ENCODE measurements at regions not wholly inside any gene's neighbourhood (a gene's known extent, or its start where the extent isn't known, plus 50 kb on each side); places are given as distances from the start of the nearest gene placed in this dataset.

DNA sequence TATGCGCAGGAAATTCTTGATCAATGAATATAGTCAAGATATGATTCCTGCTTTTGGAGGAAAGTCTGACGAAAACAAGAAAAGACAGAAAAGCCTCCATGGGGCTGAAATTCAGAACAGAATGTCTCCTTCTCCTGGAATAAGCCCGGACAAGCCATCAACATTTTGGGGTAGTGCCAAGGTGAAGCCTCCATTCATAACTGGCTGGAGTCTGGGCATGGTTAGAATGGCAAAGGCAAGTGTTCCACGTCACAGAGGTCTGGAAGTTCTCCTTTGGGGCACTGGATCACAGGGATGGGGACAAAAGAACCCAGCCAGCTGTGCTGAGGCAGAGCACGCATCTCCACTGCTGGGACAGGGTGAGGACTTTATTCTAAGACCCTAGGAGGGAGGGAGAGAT is 505.7 kb downstream of the CMPK2 start:
- Mint-ChIP-seq H3K4me3 (no peak overlapping the region), H3K27me3 (ENCODE audit: low read depth) (no peaks in the 10 kb centered on the region), H3K4me1 (ENCODE audit: low read depth) (no peaks in the 10 kb centered on the region), H3K9me3 (no peaks in the 10 kb centered on the region), H3K27ac (no peak overlapping the region), H3K36me3 (ENCODE audit: low read depth) (no peaks in the 10 kb centered on the region)
- CTCF ChIA-PET, result no interaction called here
- intact Hi-C loops (cut with micrococcal nuclease), result no loop called here
- DNase-seq, result no peak

DNA sequence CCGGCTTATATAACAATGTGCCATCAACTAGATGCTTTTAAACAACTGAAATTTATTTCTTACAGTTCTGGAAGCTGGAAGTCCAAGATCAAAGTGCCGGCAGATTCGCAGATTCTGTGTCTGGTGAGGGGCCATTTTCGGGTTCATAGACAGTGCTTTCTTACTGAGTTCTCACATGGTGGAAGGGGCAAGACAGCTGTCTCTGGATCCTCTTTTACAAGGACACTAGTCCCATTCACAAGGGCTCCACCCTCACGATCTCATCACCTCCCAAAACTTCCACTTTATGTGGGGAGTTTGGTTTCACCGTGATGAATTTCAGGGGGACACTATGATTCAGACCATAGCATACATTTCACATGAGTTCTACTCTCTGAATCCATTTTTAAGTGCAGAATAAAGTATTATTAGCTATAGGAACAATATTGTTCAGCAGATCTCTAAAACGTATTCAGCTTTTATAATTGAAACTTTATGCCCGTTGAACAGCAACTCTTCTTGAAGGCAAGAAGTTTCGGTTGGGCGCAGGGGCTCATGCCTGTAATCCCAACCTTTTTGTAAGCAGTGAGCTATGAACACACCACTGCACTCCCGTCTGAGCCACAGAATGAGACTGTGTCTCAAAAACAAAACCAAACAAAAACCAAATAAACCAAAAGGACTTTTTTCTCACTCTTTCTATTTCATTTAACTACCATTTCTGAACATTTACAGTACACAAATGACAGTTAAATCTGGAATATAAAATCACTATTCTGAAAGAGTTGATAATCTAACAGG is 502.8 kb downstream of the CMPK2 start:
- H3K4me3 Mint-ChIP-seq, result no peak overlapping the region
- H3K9me3 Mint-ChIP-seq, result no peaks in the 10 kb centered on the region
- no peaks in the 10 kb centered on the region for H3K27me3 Mint-ChIP-seq (ENCODE audit: low read depth)
- no peak overlapping the region for H3K27ac Mint-ChIP-seq
- no peaks in the 10 kb centered on the region for H3K4me1 Mint-ChIP-seq (ENCODE audit: low read depth)
- no peak for DNase-seq
- CTCF ChIA-PET, result no interaction called here
- H3K36me3 Mint-ChIP-seq (ENCODE audit: low read depth), result no peaks in the 10 kb centered on the region
- intact Hi-C loops (cut with micrococcal nuclease), result no loop called here

DNA sequence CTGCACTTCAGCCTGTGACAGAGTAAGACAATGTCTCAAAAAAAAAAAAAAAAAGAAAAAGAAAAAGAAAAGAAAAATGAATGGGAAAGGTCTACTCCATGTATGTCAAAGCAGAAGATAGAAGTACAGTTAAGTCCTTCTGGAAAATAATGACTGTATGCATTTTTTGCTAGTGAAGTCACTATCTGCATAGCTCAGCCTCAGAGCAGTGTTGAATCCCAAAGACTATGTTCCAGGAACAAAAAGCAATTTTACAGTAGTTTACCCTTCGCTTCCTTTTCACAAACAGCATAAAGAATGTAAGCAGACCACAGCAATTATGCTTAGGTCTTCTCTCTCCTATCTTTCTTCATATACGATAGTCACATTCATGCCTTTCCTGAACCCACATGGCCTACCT is 497.4 kb downstream of the CMPK2 start:
- H3K4me3 Mint-ChIP-seq, result no peak overlapping the region
- no peak overlapping the region for H3K27ac Mint-ChIP-seq
- CTCF ChIA-PET, result no interaction called here
- H3K4me1 Mint-ChIP-seq (ENCODE audit: low read depth), result no peaks in the 10 kb centered on the region
- H3K9me3 Mint-ChIP-seq, result no peaks in the 10 kb centered on the region
- DNase-seq, result no peak
- H3K27me3 Mint-ChIP-seq (ENCODE audit: low read depth), result peaks cover 1% of the 10 kb centered on the region
- H3K36me3 Mint-ChIP-seq (ENCODE audit: low read depth), result no peaks in the 10 kb centered on the region
- intact Hi-C loops (cut with micrococcal nuclease), result no loop called here

DNA sequence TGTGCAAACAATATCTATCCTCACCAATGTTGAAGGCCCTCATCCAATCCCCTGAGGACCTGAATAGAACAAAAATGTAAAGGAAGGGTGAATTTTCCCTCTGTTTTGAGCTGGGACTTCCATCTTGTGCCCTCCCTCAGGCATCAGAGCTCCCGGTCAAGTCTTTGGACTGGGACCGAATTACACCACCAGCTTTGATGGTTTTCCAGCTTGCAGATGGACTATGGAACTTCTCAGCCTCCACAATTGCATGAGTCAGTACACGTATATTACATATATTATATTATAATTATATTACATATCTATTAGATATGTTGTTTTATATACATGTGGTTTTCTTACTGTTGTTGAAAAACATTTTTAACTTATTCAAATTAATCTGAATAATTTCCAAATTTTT is 496.4 kb downstream of the CMPK2 start:
- no peaks in the 10 kb centered on the region for H3K36me3 Mint-ChIP-seq (ENCODE audit: low read depth)
- no peaks in the 10 kb centered on the region for H3K9me3 Mint-ChIP-seq
- H3K4me3 Mint-ChIP-seq, result no peak overlapping the region
- DNase-seq, result no peak
- intact Hi-C loops (cut with micrococcal nuclease), result no loop called here
- no peaks in the 10 kb centered on the region for H3K4me1 Mint-ChIP-seq (ENCODE audit: low read depth)
- peaks cover 1% of the 10 kb centered on the region for H3K27me3 Mint-ChIP-seq (ENCODE audit: low read depth)
- H3K27ac Mint-ChIP-seq, result no peak overlapping the region
- CTCF ChIA-PET, result no interaction called here

DNA sequence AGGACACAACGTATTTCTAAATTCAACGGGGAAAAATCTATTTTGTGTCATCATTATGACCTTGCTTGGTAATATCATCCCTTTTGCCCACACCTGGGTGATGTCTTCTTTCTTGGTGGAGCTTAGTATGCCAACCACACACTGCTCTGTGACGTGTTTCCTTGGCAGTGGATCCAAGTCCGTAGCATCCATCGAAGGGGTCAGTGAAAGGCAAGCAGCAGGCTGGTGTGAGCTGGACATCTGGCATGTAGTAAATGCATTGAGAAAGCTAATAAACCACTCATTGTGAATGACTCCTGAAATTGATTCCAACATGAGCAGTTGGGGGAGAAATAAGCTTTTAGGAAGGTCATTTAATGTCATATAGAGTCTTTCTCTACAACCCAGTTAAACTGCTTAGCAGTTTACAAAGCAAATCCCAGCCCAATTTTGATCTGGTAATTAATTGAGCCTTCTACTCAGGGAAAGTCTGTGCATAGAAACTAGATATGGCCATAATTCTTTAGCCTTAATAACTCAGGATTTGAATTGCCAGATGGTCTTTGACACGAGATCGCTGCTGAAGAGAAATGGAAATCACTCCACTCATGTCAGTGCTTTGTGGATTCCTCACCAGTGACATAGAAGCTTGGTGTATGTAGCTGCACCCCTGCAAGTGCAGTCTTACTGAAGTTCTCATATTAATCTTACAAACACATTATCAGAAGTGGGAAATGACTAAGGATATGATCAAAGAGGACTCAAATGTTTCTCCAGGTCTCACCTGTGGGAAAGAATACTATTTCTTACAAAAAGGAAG is 494.8 kb downstream of the CMPK2 start:
- DNase-seq, result no peak
- CTCF ChIA-PET, result no interaction called here
- Mint-ChIP-seq H3K27me3 (ENCODE audit: low read depth) (peaks cover 1% of the 10 kb centered on the region), H3K4me3 (no peak overlapping the region), H3K27ac (no peak overlapping the region), H3K4me1 (ENCODE audit: low read depth) (no peaks in the 10 kb centered on the region), H3K9me3 (no peaks in the 10 kb centered on the region), H3K36me3 (ENCODE audit: low read depth) (no peaks in the 10 kb centered on the region)
- intact Hi-C loops (cut with micrococcal nuclease), result no loop called here

DNA sequence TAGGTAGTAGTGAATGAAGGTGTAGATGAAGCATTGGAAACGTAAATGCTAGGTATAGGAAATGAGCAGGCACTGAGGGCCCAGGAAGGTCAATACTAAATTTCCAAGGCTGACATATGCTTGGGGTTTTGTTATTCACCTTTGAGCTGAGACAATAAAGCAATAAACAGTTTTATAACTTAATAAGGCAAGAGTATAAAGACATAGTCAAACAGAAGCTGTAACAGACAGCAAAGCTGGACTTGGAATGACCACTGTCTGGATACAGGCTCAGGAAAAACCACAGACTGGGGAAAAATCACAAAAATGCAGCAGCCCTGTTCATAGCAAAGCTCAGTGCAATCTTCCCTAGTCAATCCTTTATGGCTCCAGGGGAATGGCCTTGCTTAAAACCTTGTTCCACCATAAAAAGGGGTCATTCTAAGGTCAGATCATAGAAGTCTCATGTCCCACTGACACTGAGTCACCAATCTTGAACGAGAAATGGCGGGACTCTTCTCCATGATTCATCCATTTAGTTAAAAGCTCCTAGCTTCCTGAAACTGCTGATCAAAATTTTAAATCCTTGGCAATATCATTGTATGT is 493.3 kb downstream of the CMPK2 start:
- no peak for DNase-seq
- intact Hi-C loops (cut with micrococcal nuclease), result no loop called here
- Mint-ChIP-seq H3K9me3 (no peaks in the 10 kb centered on the region), H3K27ac (no peak overlapping the region), H3K4me1 (ENCODE audit: low read depth) (no peaks in the 10 kb centered on the region), H3K36me3 (ENCODE audit: low read depth) (no peaks in the 10 kb centered on the region), H3K27me3 (ENCODE audit: low read depth) (peaks cover 1% of the 10 kb centered on the region), H3K4me3 (no peak overlapping the region)
- CTCF ChIA-PET, result interaction anchor here (1.0 kb wide), 1 partner anchor 24 kb away, joined by 5 read pairs; no protein-coding TSS in a partner anchor

DNA sequence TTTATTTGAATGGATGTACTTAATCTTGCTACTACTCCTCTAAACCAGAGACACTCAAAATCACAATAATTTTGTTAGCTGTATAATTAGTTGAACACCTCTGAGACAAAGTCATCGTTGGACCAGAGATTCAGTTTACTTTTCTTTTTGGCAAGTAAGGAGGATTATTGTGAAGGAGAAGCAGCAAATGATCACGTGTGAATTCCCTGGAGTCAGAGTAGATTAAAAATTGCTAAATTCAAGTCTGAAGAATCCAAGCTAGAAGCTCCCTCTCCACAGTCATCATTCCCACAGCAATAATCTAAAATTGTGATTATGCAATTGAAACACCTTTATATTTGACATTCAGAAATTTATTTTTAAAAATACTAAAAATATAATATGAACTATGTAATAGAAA is 484.4 kb downstream of the CMPK2 start:
- Mint-ChIP-seq H3K36me3 (ENCODE audit: low read depth) (no peaks in the 10 kb centered on the region), H3K9me3 (no peaks in the 10 kb centered on the region), H3K27me3 (ENCODE audit: low read depth) (no peaks in the 10 kb centered on the region), H3K27ac (no peak overlapping the region), H3K4me1 (ENCODE audit: low read depth) (no peaks in the 10 kb centered on the region), H3K4me3 (no peak overlapping the region)
- CTCF ChIA-PET, result no interaction called here
- no peak for DNase-seq
- intact Hi-C loops (cut with micrococcal nuclease), result no loop called here

DNA sequence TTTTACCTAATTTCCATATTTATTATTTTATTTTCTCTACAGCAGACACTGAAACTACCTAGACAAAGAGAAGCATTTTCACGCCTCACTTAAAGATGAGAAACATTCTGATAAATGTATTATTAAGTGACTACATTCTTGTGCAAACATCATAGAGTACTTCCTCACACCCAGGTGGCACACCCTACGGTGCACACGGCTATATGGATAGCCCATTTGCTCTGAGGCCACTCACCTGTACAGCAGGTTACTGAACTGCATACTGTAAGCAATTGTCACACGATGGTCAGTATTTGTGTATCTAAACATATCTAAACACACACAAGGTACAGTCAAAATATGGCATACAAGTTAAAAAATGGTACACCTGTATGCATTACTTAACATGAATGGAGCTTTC is 481.4 kb downstream of the CMPK2 start:
- Mint-ChIP-seq H3K4me3 (no peak overlapping the region), H3K27me3 (ENCODE audit: low read depth) (peaks cover 4% of the 10 kb centered on the region), H3K4me1 (ENCODE audit: low read depth) (no peaks in the 10 kb centered on the region), H3K9me3 (no peaks in the 10 kb centered on the region), H3K27ac (no peak overlapping the region), H3K36me3 (ENCODE audit: low read depth) (no peaks in the 10 kb centered on the region)
- CTCF ChIA-PET, result no interaction called here
- no peak for DNase-seq
- intact Hi-C loops (cut with micrococcal nuclease), result no loop called here

DNA sequence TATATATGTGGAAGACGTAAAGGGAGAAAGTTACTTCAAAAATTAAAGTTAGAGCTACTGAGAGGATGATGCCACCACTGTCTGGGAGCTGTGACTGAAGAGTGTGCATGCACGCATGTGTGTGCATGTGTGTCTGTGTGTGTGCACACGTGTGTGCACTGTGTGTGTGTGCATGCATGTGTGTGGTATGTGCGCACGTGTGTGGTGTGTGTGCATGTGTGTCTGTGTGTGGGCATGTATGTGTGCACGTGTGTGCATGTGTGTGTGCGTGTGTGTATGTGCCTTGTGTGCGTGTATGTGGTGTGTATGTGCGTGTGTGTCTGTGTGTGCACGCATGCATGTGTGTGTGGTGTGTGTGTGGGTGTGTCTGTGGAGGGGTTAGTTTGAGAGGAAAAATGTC is 473.4 kb downstream of the CMPK2 start:
- H3K27ac Mint-ChIP-seq, result no peak overlapping the region
- H3K9me3 Mint-ChIP-seq, result peaks cover 5% of the 10 kb centered on the region
- H3K27me3 Mint-ChIP-seq (ENCODE audit: low read depth), result peaks cover 2% of the 10 kb centered on the region
- no peak for DNase-seq
- intact Hi-C loops (cut with micrococcal nuclease), result no loop called here
- H3K4me1 Mint-ChIP-seq (ENCODE audit: low read depth), result no peaks in the 10 kb centered on the region
- no peaks in the 10 kb centered on the region for H3K36me3 Mint-ChIP-seq (ENCODE audit: low read depth)
- H3K4me3 Mint-ChIP-seq, result no peak overlapping the region
- CTCF ChIA-PET, result no interaction called here

DNA sequence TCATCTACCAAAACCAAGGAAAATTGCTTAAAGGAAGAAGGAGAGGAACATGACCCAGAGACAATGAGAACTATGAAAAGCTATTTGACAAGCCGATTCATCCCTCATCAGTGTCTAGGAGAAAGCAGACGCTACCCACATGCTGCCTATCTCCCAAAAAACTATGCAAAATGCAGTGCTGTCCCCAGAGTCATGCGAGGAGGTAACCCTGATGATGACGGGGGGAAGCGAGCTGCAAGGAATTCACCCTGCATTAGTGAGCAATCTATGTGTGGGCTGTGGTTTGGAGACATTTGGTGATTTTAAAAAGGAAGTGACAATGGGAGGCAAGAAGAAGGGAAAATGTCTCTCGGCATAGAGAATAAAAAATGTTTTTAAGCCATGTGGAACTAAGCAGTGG is 472.7 kb downstream of the CMPK2 start:
- Mint-ChIP-seq H3K4me3 (no peak overlapping the region), H3K27ac (no peak overlapping the region), H3K27me3 (ENCODE audit: low read depth) (peaks cover 2% of the 10 kb centered on the region), H3K4me1 (ENCODE audit: low read depth) (no peaks in the 10 kb centered on the region), H3K9me3 (peaks cover 5% of the 10 kb centered on the region), H3K36me3 (ENCODE audit: low read depth) (no peaks in the 10 kb centered on the region)
- DNase-seq, result no peak
- intact Hi-C loops (cut with micrococcal nuclease), result no loop called here
- CTCF ChIA-PET, result no interaction called here

DNA sequence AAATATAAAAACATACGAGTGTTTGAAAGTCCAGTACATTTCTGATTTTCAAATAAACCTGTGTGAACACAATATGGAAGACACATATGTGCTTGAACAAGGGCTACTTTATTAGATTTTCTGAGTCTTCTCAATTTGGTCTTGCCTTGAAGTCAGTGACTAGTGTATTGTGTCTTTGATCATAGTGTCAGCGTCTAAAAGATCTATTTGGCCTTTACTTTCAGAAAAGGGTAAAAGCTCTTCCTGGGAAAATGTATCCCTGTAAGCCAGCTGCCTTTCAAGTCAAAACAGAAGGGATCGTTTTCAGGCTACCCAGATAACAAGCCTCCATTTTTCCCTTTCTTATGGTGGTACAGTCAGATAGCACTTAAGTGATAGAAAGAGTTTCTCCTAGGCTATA is 471.9 kb downstream of the CMPK2 start:
- no peaks in the 10 kb centered on the region for H3K4me1 Mint-ChIP-seq (ENCODE audit: low read depth)
- no peak overlapping the region for H3K27ac Mint-ChIP-seq
- no peak for DNase-seq
- H3K27me3 Mint-ChIP-seq (ENCODE audit: low read depth), result peaks cover 2% of the 10 kb centered on the region
- peaks cover 5% of the 10 kb centered on the region for H3K9me3 Mint-ChIP-seq
- no peaks in the 10 kb centered on the region for H3K36me3 Mint-ChIP-seq (ENCODE audit: low read depth)
- intact Hi-C loops (cut with micrococcal nuclease), result no loop called here
- CTCF ChIA-PET, result no interaction called here
- H3K4me3 Mint-ChIP-seq, result no peak overlapping the region

DNA sequence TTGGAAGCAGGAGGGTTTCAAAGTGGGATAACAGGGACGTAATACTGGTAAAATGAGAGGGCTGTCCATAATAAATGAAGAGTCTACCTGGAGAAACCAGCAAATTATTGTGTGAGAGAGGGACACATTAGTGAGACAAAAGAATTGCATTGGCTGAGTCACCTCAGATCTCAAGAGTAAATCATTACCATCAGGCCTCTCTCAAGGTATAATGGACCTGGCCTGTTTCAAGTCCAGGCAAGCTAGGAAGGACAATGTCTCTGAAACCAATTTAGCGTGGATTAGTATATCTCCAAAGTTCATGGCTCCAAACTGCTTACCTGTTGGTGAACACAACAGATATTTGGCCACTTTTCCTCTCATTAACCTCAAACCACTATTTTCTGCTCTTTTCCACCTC is 471.4 kb downstream of the CMPK2 start:
- no peak for DNase-seq
- peaks cover 5% of the 10 kb centered on the region for H3K9me3 Mint-ChIP-seq
- H3K27ac Mint-ChIP-seq, result no peak overlapping the region
- no peaks in the 10 kb centered on the region for H3K4me1 Mint-ChIP-seq (ENCODE audit: low read depth)
- CTCF ChIA-PET, result no interaction called here
- intact Hi-C loops (cut with micrococcal nuclease), result no loop called here
- H3K4me3 Mint-ChIP-seq, result no peak overlapping the region
- H3K36me3 Mint-ChIP-seq (ENCODE audit: low read depth), result no peaks in the 10 kb centered on the region
- H3K27me3 Mint-ChIP-seq (ENCODE audit: low read depth), result peaks cover 2% of the 10 kb centered on the region

DNA sequence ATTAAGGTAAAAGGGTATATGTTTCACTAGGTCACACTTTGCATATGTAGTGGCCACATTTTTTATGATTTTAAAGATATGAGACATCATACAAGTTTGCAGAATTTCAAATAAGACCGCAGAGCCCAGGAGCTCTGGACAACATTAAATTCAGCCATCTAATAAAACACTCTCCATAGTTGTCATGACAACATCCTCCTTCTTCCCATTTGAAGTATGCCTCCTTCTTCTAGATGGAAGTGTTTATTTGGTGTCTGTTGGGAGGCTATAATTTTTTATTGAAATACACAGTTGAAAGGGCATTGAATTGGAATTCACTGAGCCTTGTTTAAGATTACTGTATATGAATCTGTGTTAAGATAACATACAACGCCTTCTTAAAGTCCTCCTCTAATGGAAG is 467.3 kb downstream of the CMPK2 start:
- H3K27me3 Mint-ChIP-seq (ENCODE audit: low read depth), result peaks cover 2% of the 10 kb centered on the region
- no peak overlapping the region for H3K27ac Mint-ChIP-seq
- no peak overlapping the region for H3K4me3 Mint-ChIP-seq
- H3K9me3 Mint-ChIP-seq, result no peaks in the 10 kb centered on the region
- intact Hi-C loops (cut with micrococcal nuclease), result no loop called here
- no peaks in the 10 kb centered on the region for H3K36me3 Mint-ChIP-seq (ENCODE audit: low read depth)
- no peaks in the 10 kb centered on the region for H3K4me1 Mint-ChIP-seq (ENCODE audit: low read depth)
- CTCF ChIA-PET, result no interaction called here
- DNase-seq, result no peak

Data from activated naive CD4-positive, alpha-beta T cell treated with anti-CD3 and anti-CD28 coated beads for 36 hours (primary cell).